T-cell (primary cell): ENCODE measurements at regions not wholly inside any gene's neighbourhood (a gene's known extent, or its start where the extent isn't known, plus 50 kb on each side); places are given as distances from the start of the nearest gene placed in this dataset.

Experiments used
- ATAC-seq, 4 experiments: fragments of 200-7000 bp in 3 of 4; fragments of 150-1000 bp in 1 of 4; cut with Tn5 transposase; replicated peaks in 1 of 4; 1 replicate in 3 of 4; 2 replicates in 1 of 4; pipeline ENCODE4 v1.10.0; 2021; ENCODE audit warnings: moderate library complexity in 3 of 4, mild to moderate bottlenecking in 2 of 4, moderate number of reproducible peaks in 1 of 4
- CTCF ChIA-PET, 2 donors: fragments of 300-600 bp; sonication (Branson Sonifier 250); formaldehyde crosslinking; loops; one replicate each; lab custom pipeline; 2022; ENCODE audit warnings: antibody characterized with exemption in 2 of 2; lab: Charles Lee
- POLR2A ChIA-PET, 2 donors: fragments of 300-600 bp; sonication (Branson Sonifier 250); formaldehyde crosslinking; loops; one replicate each; lab custom pipeline; 2022; ENCODE audit warnings: antibody characterized with exemption in 2 of 2; lab: Charles Lee
- DNase-seq, 35 experiments: peaks; one replicate each; pipeline versions ENCODE4 v3.0.0 to v3.0.0-alpha.2; 2013 to 2023
- H3K27ac ChIP-seq: one replicate; pipeline ENCODE4 v1.5.1; 2013; ENCODE audit warnings: low read length
- H3K27me3 ChIP-seq, 2 experiments: replicated peaks in 1 of 2; 1 replicate in 1 of 2; 2 replicates in 1 of 2; pipeline versions ENCODE4 v1.6.1 to v1.7.0; 2013; ENCODE audit warnings: low read length in 1 of 2, mixed read lengths in 1 of 2; ENCODE audit not compliant: control insufficient read depth in 2 of 2, insufficient read depth in 2 of 2; ENCODE audit errors: extremely low read depth in 1 of 2
- H3K36me3 ChIP-seq, 2 donors: 1 replicate in 1 of 2; 2 replicates in 1 of 2; pipeline versions ENCODE4 v1.6.1 to v1.7.0; 2013; ENCODE audit warnings: low read length in 1 of 2; ENCODE audit not compliant: control insufficient read depth in 2 of 2, insufficient read depth in 1 of 2; ENCODE audit errors: extremely low read depth in 1 of 2
- H3K4me1 ChIP-seq, 2 experiments: 1 replicate in 1 of 2; 2 replicates in 1 of 2; pipeline versions ENCODE4 v1.6.1 to v1.7.0; 2013; ENCODE audit warnings: low read length in 2 of 2, mixed read lengths in 1 of 2; ENCODE audit not compliant: insufficient read depth in 2 of 2, control insufficient read depth in 1 of 2; ENCODE audit errors: extremely low read depth in 1 of 2
- H3K4me3 ChIP-seq, 2 donors: 1 replicate in 1 of 2; 2 replicates in 1 of 2; pipeline versions ENCODE4 v1.5.1 to v1.7.0; 2013; ENCODE audit warnings: mild to moderate bottlenecking in 2 of 2, low read length in 1 of 2, moderate library complexity in 1 of 2; ENCODE audit not compliant: control insufficient read depth in 1 of 2; ENCODE audit errors: extremely low read depth in 1 of 2
- H3K9me3 ChIP-seq: 2 replicates; pipeline ENCODE4 v1.7.0; 2013
- H3K27ac Mint-ChIP-seq, 2 donors: one replicate each; pipeline ENCODE4 v1.8.0; 2020 to 2021; ENCODE audit warnings: mild to moderate bottlenecking in 2 of 2, mixed read lengths in 2 of 2
- H3K27me3 Mint-ChIP-seq, 2 donors: one replicate each; pipeline ENCODE4 v1.8.0; 2021 to 2022; ENCODE audit warnings: mixed read lengths in 2 of 2
- H3K36me3 Mint-ChIP-seq: one replicate; pipeline ENCODE4 v1.8.0; 2021; ENCODE audit warnings: mixed read lengths
- H3K4me1 Mint-ChIP-seq, 3 donors: one replicate each; pipeline ENCODE4 v1.8.0; 2020 to 2022; ENCODE audit warnings: mixed read lengths in 3 of 3, mild to moderate bottlenecking in 1 of 3
- H3K4me3 Mint-ChIP-seq, 3 donors: one replicate each; pipeline ENCODE4 v1.8.0; 2020 to 2022; ENCODE audit warnings: mild to moderate bottlenecking in 3 of 3, mixed read lengths in 3 of 3, moderate library complexity in 3 of 3
- H3K9me3 Mint-ChIP-seq, 3 donors: one replicate each; pipeline ENCODE4 v1.8.0; 2020 to 2022; ENCODE audit warnings: mixed read lengths in 3 of 3
- WGBS: methylation state at CpG from one replicate; pipeline ENCODE4 v1.1.5; 2013; ENCODE audit warnings: missing lambda C conversion rate; ENCODE audit not compliant: insufficient coverage; 5-methylcytosine and 5-hydroxymethylcytosine counted together

DNA sequence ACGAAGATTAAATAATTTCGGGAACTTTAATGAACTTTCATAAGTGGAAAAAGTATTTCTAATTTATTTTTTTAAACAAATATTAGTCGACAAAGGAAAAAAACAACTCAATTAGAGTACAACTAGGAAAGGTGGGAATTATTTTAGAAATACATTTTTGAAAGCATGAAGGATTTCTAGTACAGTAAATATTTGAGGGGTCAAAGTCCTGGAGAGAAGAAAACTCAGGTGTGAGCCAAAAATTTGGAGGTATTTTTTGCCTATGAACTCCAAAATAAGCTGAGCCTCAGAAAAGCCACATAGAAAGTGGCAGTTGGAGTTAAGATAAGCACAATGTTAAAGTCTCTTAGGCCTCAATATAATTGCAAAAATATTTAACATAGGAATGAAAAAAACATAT is 2017.3 kb downstream of the C4orf33 start:
- no CpG with 5 or more reads among the region's 3 CpGs for WGBS

DNA sequence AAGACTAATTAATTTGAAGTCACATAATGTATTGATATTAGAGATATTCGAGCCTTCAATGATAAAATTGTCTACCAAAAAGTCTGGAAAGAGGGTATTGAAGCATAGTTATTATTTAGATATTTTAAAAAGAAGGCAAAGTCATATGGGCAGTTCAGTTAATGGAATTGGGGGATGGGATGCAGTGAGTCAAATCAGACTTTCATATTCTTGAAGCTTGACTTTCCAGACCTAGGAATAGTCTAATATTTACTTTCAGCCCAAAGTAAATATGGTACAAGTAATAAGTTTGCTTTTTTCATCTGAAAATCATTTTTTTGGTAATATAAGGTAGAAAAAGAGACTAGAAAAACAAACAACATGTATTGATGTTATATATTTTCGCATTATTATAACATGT is 2017.8 kb downstream of the C4orf33 start:
- DNase-seq = no peak
- Mint-ChIP-seq H3K4me1 (no peaks in the 10 kb centered on the region), H3K27me3 (no peaks in the 10 kb centered on the region), H3K27ac (no peak overlapping the region), H3K36me3 (no peaks in the 10 kb centered on the region), H3K4me3 (no peak overlapping the region), H3K9me3 (peaks cover 0 to 7% (median 4%) of the 10 kb centered on the region in 3 donors)
- Histone ChIP-seq H3K4me3 (no peak overlapping the region), H3K9me3 (no peaks in the 10 kb centered on the region), H3K27me3 (no peaks in the 10 kb centered on the region), H3K36me3 (no peaks in the 10 kb centered on the region), H3K27ac (no peak overlapping the region), H3K4me1 (no peaks in the 10 kb centered on the region)
- ChIA-PET CTCF (no interaction called here), POLR2A (no interaction called here)
- no peak for ATAC-seq
- no CpG with 5 or more reads among the region's 2 CpGs for WGBS

More for the DNA sequence above, 2017.3 kb downstream of the C4orf33 start:
- H3K4me3 Mint-ChIP-seq = no peak overlapping the region
- ChIA-PET CTCF (no interaction called here), POLR2A (no interaction called here)
- Histone ChIP-seq H3K27me3 (no peaks in the 10 kb centered on the region), H3K9me3 (no peaks in the 10 kb centered on the region), H3K36me3 (no peaks in the 10 kb centered on the region), H3K27ac (no peak overlapping the region), H3K4me3 (no peak overlapping the region), H3K4me1 (no peaks in the 10 kb centered on the region)
- H3K27ac Mint-ChIP-seq = no peak overlapping the region
- no peak for ATAC-seq
- no peaks in the 10 kb centered on the region for H3K36me3 Mint-ChIP-seq
- H3K27me3 Mint-ChIP-seq = no peaks in the 10 kb centered on the region
- DNase-seq = no peak
- H3K4me1 Mint-ChIP-seq = no peaks in the 10 kb centered on the region
- peaks cover 0 to 9% (median 4%) of the 10 kb centered on the region in 3 donors for H3K9me3 Mint-ChIP-seq

DNA sequence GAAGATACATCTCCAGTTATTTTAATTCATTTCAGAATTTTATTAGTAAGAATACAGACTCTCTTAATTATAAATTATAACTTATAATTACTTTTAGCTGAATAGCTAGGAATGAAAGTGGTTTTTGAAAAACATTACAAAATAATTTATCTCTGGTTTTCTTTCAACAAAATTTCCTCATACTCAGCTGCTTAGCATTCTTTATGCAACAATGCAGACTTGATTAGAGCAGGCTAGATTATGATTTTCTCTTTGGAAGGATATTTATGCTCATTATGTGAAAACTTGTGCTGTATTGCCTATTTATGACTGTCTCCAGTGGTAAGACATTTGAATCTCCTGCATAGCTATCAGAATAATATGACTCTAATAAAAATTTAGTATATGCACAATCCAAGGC is 2023.7 kb downstream of the C4orf33 start:
- Mint-ChIP-seq H3K4me3 (no peak overlapping the region), H3K4me1 (no peaks in the 10 kb centered on the region), H3K9me3 (peaks cover 3 to 10% (median 4%) of the 10 kb centered on the region in 3 donors), H3K36me3 (no peaks in the 10 kb centered on the region), H3K27me3 (no peaks in the 10 kb centered on the region), H3K27ac (no peak overlapping the region)
- Histone ChIP-seq H3K4me3 (no peak overlapping the region), H3K27ac (no peak overlapping the region), H3K27me3 (no peaks in the 10 kb centered on the region), H3K36me3 (no peaks in the 10 kb centered on the region), H3K9me3 (no peaks in the 10 kb centered on the region), H3K4me1 (no peaks in the 10 kb centered on the region)
- CTCF ChIA-PET = no interaction called here
- no peak for ATAC-seq
- POLR2A ChIA-PET = no interaction called here
- no peak for DNase-seq

DNA sequence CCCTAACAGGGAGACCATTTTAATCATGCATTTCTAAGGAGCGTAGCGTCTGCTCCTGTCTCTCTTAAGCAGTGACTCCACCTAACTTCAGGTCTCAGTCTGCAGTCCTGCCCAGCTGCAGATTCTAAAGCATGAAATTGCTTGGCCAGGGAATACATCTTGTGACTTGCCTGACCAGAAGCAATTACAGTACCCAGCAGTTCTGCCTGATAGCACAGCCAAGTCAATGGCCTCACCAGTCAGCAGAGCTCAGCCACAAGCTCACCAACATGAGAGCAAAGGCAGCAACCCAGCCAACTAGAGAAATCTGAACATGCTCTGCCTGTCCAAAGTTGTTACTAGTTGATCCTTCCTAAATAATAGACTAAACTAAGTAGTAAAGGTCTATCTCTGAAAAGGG is 2011.9 kb upstream of the PCDH10 start:
- Mint-ChIP-seq H3K27me3 (no peaks in the 10 kb centered on the region), H3K4me1 (no peaks in the 10 kb centered on the region), H3K4me3 (no peak overlapping the region), H3K27ac (no peak overlapping the region), H3K9me3 (peaks cover 6 to 12% (median 9%) of the 10 kb centered on the region in 3 donors), H3K36me3 (no peaks in the 10 kb centered on the region)
- Histone ChIP-seq H3K4me3 (no peak overlapping the region), H3K9me3 (no peaks in the 10 kb centered on the region), H3K36me3 (no peaks in the 10 kb centered on the region), H3K4me1 (no peaks in the 10 kb centered on the region), H3K27me3 (no peaks in the 10 kb centered on the region), H3K27ac (no peak overlapping the region)
- WGBS = 100% methylated on average over 2 of the region's 2 CpGs
- DNase-seq = no peak
- CTCF ChIA-PET = no interaction called here
- POLR2A ChIA-PET = no interaction called here
- no peak for ATAC-seq

DNA sequence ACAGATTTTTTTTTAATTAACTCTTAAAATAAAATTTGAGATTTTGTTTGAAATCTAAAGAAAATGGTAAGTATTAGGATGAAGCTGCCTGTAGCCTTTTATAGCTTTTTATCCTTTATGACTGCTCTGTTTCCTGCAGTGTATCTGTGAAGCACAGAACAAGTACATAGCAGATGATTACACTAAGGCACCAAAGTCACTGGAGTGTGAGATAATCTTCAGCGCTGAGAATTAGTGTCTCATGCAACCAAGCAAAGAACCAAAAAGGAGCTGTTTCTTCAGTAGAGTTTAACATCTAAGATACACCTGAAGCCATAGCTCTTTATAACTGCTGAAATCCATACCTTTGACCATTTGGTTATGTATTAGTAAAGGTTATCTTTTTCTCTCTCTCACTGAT is 1989.8 kb upstream of the PCDH10 start:
- no peaks in the 10 kb centered on the region for H3K27me3 ChIP-seq
- POLR2A ChIA-PET = no interaction called here
- no peaks in the 10 kb centered on the region for H3K4me1 ChIP-seq
- Mint-ChIP-seq H3K27me3 (no peaks in the 10 kb centered on the region), H3K9me3 (peaks cover 3 to 11% (median 5%) of the 10 kb centered on the region in 3 donors), H3K4me3 (no peak overlapping the region), H3K36me3 (no peaks in the 10 kb centered on the region), H3K4me1 (no peaks in the 10 kb centered on the region), H3K27ac (no peak overlapping the region)
- H3K4me3 ChIP-seq = no peak overlapping the region
- WGBS = no CpG with 5 or more reads among the region's 1 CpG
- H3K9me3 ChIP-seq = no peaks in the 10 kb centered on the region
- ATAC-seq (no peak), DNase-seq (no peak)
- CTCF ChIA-PET = no interaction called here
- H3K36me3 ChIP-seq = no peaks in the 10 kb centered on the region
- no peak overlapping the region for H3K27ac ChIP-seq

DNA sequence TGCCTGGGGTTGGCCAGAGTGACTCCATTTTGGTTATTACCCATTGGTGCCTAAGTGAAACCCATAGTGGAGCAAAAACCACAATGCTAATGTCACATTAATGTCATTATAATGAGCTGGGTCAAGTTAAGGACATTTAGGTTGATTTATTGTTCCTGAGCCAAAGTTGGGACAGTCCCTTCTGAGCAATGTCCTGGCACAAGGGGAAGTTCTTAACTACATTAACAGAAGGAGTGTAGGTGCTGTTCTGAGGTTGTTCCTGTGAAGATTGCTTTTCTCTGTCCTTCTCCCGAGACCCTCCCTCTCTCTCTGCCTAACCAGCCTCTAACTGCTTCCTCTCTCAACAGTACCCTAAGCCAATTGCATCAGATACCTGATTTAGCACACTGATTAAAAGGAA is 1956.8 kb upstream of the PCDH10 start:
- CTCF ChIA-PET = no interaction called here
- no peaks in the 10 kb centered on the region for H3K4me1 Mint-ChIP-seq
- Histone ChIP-seq H3K36me3 (no peaks in the 10 kb centered on the region), H3K4me3 (no peak overlapping the region), H3K4me1 (no peaks in the 10 kb centered on the region), H3K9me3 (no peaks in the 10 kb centered on the region), H3K27me3 (no peaks in the 10 kb centered on the region), H3K27ac (no peak overlapping the region)
- no peak for ATAC-seq
- no peak overlapping the region for H3K4me3 Mint-ChIP-seq
- no CpG with 5 or more reads among the region's 1 CpG for WGBS
- H3K27me3 Mint-ChIP-seq = no peaks in the 10 kb centered on the region
- H3K27ac Mint-ChIP-seq = no peak overlapping the region
- POLR2A ChIA-PET = no interaction called here
- H3K9me3 Mint-ChIP-seq = peaks cover 0 to 31% (median 16%) of the 10 kb centered on the region in 3 donors
- DNase-seq = no peak
- no peaks in the 10 kb centered on the region for H3K36me3 Mint-ChIP-seq

DNA sequence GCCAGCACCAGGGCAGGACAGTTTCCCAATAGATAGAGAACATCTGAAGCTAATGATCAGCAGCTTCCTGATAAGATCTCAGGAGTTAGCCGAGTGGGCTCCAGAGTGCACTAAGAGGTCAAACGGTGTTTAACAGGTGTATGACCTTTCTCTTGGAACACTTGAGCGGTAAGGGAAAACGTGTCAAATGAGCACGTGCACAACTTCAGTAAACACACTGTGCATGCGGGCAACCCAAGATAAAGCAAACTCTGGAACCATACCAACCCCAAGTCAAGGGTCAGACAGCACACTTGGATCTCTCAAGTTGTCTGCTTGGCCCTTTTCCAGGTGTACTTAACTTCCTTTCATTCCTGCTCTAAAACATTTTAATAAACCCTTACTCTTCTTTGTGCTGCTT is 1941.5 kb upstream of the PCDH10 start:
- Histone ChIP-seq H3K27me3 (no peaks in the 10 kb centered on the region), H3K9me3 (no peaks in the 10 kb centered on the region), H3K36me3 (no peaks in the 10 kb centered on the region), H3K27ac (no peak overlapping the region), H3K4me1 (no peaks in the 10 kb centered on the region), H3K4me3 (no peak overlapping the region)
- CTCF ChIA-PET = no interaction called here
- Mint-ChIP-seq H3K27ac (no peak overlapping the region), H3K4me3 (no peak overlapping the region), H3K36me3 (no peaks in the 10 kb centered on the region), H3K9me3 (peaks cover 4 to 14% (median 12%) of the 10 kb centered on the region in 3 donors), H3K27me3 (no peaks in the 10 kb centered on the region), H3K4me1 (no peaks in the 10 kb centered on the region)
- DNase-seq (no peak), ATAC-seq (no peak)
- WGBS = 100% methylated on average over 4 of the region's 6 CpGs
- POLR2A ChIA-PET = no interaction called here
